GM19452 (cell line): ENCODE measurements at regions not wholly inside any gene's neighbourhood (a gene's known extent, or its start where the extent isn't known, plus 50 kb on each side); places are given as distances from the start of the nearest gene placed in this dataset.

ENCODE experiments used
- ATAC-seq: cut with Tn5 transposase; IDR thresholded peaks from one replicate; pipeline ENCODE4 v1.9.1; 2021; ENCODE audit not compliant: unreplicated experiment

DNA sequence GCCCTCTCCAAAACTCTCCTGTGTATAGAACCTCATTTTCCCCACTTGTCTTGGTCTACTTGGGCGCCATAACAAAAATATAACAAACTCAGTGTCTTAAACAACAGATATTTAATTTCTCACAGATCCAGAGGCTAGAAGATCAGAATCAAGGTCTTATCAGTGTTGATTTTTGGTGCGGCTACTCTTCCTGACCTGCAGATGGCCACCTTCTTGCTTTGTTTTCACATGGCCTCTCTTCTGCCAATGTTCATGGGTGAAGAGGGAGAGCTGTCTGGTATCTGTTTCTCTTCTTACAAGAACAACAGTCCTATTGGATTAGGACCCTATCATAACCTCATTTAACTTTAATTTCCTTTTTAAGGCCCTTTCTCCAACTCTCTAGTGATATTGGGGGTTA lies 177.3 kb downstream of the PABPC4L start:
- no peak for ATAC-seq

DNA sequence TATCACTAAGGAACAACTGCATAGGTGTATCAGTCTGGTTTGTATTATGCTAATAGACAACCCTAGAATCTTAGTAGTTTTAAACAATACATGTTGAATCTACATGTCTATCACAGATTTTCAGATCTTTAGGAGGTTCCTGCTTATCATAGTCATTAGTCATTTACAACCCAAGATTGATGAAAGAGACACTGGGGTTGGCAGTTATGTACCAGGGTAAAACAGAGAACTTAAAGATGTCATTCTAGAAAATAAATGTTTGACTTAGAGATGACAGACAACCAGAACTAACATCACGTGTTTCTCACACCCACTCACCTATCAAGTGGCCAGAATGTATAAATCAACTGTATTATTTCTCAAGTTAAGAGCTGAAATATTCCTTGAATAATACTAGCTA lies 181.9 kb downstream of the PABPC4L start:
- no peak for ATAC-seq

DNA sequence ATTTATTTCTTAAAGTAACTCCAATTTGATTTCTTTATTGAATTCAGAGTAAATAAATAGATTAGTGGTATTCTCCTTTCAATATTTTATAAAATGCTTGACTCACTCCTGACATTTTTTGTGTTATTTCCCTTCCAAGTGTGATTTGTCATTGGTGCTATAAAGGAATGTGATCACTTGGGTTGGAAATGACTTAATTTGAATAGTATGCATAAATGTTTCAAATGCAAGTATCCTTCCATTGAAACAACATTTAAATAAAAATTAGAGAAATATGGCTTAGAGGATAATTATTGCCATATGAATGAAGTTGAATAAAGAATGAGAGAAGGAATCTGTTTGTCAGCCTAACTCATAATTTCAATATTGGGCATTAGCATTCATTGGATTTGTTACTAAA lies 182.7 kb downstream of the PABPC4L start:
- no peak for ATAC-seq

DNA sequence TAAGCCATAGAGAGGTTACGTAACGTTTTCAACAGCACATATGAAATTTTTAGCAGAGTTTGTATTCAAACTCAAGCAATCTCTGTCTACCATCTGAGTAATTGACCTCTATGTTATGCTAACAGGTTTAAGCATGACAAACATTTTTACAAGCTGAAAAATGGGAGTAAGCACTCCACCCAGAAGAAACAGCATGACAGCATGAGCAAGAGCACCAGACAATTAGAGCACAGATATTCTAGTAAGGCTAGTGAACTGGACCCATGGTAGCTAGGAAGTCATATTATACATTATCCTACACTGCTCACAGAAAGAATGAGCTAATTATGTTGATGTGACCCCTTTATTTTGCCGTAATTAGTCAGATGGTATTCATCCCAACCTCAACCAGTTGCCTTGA lies 200.5 kb downstream of the PABPC4L start:
- no peak for ATAC-seq

DNA sequence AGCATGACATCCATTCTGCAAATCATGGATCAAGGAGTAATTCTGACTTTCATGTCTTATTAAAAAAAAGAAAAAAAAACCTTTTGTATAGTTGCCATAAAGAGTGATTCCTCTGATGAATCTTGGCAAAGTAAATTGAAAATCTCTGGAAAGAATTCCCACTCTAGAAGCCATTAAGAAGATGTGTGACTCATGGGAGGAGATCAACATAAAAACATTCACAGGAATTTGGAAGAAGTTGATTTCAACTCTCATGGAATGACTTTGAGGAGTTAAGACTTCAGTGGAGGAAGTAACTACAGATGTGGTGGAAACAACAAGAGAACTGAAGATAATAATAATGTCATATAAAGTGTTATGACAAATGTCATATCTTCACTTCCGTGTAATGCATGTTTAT lies 204.2 kb downstream of the PABPC4L start:
- ATAC-seq = no peak

DNA sequence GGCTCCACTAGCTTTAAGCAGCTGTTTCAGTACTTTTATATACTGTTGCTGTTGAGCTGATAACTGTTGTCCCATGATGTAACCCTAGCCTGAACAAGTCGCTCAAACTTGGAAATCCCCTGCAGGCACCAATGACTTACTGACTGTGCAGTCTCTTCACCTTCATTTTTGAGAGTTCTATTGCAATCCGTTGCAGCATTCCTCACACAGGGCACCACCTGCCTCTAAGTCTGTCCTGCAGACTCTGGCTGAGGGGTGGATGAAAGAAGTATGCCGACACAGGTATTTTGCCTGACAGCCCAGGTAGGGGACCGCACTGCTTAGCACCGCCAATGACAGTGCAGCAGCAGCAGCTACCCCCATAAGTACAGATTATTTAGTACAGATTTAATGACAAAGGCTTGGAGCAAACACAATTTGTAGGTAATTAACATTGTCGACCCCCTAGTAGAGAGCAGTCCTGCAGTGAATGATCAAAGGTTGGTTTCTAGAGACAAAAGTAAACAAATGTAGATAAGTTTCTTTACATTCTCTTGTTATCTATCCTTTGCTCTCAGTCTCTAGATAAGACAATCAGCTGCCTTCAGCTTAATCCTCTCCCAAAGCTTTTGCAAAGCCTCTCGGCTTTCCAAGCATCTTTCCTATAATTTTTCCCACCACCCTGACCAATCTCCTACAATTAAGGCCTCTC lies 205.0 kb downstream of the PABPC4L start:
- no peak for ATAC-seq

DNA sequence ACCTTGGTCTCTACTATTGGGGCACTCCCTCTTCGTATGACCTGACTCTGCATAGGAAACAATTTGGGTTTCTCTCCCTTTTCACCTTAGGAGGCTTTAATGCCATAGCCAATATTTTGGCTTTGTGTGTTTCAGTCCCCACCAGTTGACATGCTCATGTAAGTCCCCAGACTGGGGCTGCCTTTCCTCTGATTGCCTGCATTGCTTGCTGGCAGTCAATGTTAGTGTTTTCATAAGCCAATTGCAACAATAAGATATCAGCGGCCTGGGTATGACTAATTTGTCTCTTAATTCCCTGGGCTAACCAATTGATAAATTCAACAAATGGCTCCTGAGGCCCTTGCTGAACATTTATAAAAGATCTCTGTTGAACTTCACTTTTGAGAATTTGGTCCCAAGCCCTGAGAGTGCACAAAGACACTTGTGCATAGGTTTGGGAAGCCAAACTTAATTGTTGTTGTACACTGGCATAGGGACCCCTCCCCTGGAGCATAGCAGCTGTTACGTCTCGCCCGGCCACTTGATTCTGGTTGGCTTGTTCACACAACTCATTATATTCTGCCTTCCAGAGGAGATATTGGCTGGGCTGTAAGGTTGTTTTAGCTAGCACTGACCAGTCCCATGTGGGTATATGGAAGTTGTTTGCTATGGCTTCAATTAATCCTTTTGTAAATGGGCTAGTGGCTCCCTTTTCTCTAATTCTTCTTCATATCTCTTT lies 206.2 kb downstream of the PABPC4L start:
- ATAC-seq = no peak

DNA sequence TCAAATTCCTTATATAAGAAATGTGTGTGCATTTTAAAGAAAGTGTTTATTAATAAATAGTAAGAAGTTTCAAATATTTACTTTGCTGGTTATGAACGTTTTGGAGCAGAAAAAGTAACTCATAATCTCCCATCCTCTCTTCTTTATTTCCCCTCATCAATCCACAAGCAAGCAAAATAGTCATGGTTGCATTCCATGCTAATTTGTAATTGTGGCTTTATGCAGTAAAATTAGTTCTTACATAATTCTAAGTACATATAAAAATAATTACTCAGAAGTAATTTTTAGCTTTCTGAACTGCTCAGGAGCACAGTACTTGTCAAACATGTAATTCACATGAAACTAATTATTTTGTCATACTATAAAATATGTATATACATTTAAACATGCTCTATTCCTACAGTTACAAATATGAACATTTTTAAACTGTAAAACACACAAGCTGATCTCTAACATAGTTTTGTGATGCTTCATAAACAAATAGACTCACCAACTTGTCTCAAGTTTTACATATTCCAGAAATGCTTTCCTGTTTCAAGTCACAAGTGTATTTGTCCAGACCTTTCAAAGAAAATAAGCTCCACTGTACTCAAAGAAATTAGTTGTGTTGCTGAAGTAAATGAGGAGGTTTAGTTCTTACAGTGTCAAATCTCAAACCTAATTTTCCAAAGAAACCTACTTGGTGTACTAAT lies 218.9 kb downstream of the PABPC4L start:
- no peak for ATAC-seq

DNA sequence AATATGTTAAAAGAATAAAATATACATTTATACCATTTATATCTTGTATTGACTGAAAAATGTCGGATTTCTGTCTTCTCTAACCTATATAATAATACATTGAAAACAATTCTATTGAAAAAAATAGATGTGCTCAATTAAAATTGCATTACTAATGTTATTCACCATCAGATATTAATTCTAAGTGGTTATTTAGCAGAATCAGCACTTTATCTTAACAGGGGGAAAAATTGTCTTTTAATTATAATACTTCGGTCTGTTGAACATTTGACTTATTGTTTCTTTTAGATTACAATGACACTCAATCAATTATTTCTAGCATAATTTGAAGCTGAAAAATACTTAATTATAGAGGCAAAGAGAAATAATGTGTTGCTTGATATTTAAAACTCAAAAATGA lies 220.3 kb downstream of the PABPC4L start:
- ATAC-seq = no peak

DNA sequence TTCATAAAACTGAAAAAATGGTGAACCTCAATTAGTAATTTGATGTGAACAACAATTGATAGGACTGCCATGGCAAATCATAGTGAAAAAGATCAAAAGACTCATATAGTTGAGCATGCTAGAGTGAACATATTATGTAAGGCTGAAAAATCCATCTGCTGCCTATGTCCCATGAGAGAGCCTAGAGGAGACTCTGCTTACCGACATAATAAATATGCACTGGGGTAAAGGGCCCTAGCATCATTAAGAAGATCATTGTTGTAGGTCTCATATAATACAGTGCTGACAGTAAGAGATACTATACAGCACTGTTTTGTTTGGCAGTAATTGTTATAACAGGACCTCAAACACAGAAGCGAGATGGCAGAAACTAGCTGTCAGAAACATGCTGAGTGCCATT lies 229.0 kb downstream of the PABPC4L start:
- ATAC-seq = no peak

DNA sequence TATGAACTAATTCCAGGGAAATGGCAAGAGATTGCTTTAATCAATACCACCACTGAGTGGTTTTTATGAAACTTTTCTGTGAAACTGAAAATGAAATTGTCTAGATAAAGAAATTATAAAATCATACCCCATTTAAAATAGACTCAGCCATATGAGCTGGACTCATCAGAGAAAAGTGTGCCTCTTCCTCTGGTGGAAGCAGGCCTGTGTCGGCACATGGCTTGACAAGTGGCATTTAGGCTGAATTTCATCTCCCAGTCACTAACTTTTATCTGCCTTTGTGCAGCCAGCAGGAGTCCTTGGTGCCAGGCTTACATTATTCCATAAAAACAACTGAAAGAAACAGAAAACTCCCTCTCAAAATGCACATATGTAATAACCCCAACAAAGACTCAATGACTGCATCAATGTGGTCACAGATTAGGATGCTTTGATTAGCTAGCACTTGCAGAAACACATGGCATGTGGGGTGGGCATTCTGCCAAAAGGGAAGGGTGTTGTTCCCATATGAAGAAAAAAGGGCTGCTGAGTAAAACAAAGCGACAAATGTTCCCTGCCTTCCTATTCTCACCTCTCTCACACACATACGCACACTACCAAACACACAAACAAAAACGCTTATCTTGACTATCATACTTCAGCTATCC lies 232.3 kb downstream of the PABPC4L start:
- ATAC-seq = no peak

DNA sequence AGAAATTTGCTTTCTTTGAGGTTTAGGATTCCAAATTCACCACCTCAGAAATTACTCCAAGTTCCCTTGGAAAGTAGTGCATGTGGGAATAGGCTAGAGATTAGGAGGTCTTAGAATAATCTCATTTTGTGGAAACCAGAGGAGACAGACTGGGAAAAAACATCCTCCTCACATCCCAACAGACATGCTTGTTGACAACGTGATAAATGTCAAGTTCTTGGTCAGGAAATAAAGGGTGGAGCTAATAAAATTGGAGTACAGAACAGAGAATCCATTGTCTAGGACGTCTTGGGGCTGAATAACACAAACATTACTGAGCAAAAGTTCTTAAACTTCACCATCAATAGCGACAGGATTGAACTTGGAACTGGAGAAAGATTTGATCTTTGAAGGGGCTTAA lies 233.4 kb downstream of the PABPC4L start:
- ATAC-seq = no peak

DNA sequence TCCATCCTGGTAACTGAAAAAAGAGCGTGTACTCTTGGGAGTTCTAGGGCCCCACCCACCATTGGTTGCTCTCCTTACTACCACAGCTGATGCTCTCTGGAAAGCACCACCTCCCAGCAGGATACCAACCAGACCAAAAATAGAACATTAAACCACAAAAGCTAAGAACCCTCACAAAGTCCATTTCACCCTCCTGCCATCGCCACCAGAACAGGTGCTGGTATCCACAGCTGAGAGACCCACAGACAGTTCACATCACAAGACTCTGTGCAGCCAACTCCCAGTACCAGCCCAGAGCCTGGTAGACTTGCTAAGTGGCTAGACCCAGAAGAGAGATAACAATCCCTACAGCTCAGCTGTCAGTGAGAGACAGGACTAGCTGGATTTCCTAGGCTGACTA lies 240.6 kb downstream of the PABPC4L start:
- ATAC-seq = no peak

DNA sequence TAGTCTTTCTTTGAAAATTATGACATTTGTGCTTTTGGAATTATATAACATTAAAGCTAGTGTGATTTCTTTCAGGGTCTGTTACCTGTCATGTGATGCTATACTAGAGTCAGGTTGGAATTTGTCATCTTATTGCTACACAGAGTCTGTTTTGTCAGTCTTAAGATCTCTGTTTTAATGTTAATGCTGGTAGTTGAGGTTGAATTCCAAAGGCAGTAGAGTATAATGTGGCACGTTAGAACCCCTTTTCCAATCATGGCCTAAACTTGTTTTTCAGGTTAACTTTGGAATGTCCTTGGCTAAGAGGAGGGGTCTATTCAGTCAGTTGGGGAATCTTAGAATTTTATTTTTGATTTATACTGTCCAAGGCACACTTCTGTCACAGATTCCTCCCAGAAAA lies 258.5 kb downstream of the PABPC4L start:
- no peak for ATAC-seq

DNA sequence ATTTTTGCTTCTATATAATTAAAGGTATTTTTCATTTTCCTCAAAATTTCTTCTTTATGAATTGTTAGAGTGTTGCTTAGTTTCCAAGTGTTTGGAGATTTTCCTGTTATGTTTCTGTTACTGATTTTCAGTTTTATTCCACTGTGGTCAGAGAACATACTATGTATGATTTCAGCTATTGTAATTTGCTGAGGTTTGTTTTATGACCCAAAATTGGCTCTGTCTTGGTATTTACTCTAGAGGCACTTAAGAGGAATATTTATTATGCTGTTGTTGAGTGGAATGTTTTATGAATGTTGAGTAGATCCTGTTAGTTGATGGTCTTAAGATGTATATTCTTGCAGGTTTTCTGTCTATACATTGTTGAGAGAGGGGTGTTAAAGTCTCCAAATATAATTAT lies 263.5 kb downstream of the PABPC4L start:
- no peak for ATAC-seq

DNA sequence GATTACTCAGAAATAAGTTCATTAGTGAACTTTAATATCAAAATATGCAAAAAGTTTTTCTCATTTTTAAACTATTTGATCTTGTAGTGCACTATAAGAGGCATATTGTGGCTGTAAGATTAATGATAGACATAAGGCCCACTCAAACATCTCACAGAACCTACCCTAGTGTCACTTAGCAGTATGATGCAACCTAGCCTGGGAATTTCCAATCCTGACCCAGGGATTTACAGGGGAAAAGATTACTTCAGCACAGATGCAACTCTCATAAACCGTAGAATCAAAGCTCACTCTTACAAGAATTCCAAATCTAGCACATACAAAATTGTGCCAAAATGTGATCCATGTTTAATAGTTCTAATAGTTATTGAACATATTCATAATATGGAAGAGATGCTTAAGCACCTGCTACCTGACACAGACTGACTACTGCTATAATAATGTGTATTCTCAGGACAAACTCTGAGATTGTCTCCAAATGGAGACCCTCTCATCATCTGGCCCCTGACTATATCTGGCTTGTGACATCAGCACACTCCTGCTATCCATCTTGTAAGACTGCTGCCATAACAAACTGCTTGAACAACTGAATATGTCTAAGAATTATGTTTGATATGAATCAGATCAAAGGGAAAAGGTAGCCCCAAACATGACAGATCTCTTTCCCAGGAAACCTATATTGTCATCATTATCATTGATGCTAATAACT lies 271.9 kb downstream of the PABPC4L start:
- ATAC-seq = no peak

DNA sequence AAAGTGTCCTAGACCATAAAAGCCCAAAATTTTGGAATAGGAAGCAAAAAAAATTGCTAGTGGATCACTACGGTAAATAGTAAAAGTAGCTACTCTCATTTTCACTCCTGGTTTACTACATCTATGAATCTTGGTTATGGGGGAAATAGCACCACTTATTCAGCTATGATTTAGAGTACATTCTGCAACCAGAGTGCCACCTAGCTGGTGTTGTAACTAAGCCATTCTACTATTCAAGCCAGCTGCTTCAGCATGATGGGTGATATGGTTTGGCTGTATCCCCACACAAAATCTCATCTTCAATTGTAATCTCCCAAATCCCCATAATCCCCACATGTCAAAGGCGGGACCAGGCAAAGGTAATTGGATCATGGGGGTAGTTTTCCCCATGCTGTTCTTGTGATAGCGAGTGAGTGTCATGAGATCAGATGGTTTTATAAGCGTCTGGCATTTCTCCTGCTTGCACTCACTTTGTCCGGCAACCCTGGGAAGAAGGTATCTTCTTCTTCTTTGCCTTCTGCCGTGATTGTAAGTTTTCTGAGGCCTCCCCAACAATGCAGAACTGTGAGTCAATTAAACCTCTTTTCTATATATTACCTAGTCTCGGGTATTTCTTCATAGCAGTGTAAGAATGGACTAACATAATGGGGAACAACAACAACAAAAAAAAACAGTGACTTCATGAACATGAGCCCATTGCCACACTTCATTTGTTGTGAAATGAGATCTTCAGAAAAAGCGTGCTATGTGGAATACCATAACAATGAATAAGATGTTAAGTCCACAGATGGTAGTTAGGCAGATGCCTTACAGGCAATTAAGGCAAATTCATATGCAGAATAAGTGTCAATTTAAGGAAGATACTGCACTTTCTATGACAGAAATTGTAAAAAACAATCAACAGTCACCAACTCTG lies 280.1 kb downstream of the PABPC4L start:
- ATAC-seq = no peak

DNA sequence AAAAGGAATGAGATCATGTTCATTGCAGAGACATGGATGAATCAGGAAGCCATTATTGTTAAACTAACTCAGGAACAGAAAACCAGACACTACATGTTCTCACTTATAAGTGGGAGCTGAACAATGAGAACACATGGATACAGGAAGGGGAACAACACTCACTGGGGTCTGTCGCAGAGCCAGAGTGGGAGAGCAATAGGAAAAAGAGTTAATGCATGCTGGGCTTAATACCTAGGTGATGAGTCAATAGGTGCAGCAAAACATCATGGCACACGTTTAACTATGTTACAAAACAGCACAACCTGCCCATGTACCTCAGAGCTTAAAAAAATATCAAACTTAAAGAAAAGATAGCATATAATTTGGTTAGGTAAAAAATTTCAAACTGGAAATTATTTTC lies 281.4 kb downstream of the PABPC4L start:
- no peak for ATAC-seq

DNA sequence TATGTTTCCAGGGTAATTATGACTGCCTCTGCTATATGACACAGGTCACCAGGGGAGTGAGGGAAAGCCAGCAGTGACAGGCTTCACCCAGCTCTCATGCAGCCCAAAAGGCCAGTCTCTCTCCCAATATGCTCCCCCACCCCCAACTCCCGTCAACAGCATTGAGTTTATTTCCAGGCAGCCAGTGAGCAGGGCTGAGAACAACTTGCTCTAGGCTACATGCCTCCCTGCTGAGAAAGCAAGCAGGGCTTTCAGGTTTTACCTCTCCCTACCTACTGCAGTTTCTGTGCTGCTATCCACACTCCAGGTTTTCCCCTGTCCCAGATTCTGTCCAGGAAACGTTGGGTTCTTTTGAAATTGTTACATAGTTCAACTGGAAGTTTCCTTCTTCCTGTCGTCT lies 291.4 kb downstream of the PABPC4L start:
- no peak for ATAC-seq

DNA sequence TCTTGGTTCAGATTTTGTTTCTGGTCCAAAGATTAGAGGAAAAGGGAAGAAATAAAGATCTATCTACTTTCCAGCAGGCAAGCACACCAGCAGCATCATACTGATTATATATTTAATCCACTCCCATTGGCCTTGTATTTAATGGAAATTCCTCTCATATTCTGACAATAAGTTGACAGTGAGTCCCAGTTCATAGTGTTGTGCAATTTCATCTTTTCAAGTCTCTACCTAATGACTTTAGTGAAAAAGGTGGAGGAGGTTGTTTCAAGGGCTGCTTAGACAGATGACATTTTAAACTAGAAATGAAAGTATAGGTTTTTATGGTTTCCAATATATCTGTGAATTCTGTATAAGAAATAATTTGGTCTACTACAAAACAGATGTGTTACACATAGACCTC lies 298.6 kb downstream of the PABPC4L start:
- ATAC-seq = no peak
